ENCODE measurements at regions not wholly inside any gene's neighbourhood (a gene's known extent, or its start where the extent isn't known, plus 50 kb on each side); places are given as distances from the start of the nearest gene placed in this dataset.

GRCh38 chr5:74514888-74515551 lies 125.5 kb downstream of the ENC1 start:
- no peak for TF ChIP-seq REST (IDR thresholded peaks at IDR 0.05; ENCODE audit: low read depth)
- TF ChIP-seq EGR1 (IDR thresholded peaks at IDR 0.05) = no peak
- no peak for TF ChIP-seq NFIC (IDR thresholded peaks at IDR 0.05)
- TF ChIP-seq TAF1 (IDR thresholded peaks at IDR 0.05; ENCODE audit: low read depth) = no peak
- no peak for TF ChIP-seq MAX (IDR thresholded peaks at IDR 0.05)
- no peak for TF ChIP-seq FOXM1 (IDR thresholded peaks at IDR 0.05; ENCODE audit: borderline replicate concordance, low read depth)
- no peak for TF ChIP-seq ZBTB7A (IDR thresholded peaks at IDR 0.05; ENCODE audit: low read depth)
- TF ChIP-seq CREB1 (IDR thresholded peaks at IDR 0.05; ENCODE audit: low read depth) = no peak

- no peak for TF ChIP-seq REST (IDR thresholded peaks at IDR 0.05; ENCODE audit: low read depth)
- no peak for TF ChIP-seq CEBPB (IDR thresholded peaks at IDR 0.05)
- TF ChIP-seq TAF1 (IDR thresholded peaks at IDR 0.05; ENCODE audit: low read depth) = no peak
- no peak for TF ChIP-seq USF1 (IDR thresholded peaks at IDR 0.05)
- no peak for TF ChIP-seq ZBTB7A (IDR thresholded peaks at IDR 0.05; ENCODE audit: low read depth)
- no peak for TF ChIP-seq EGR1 (IDR thresholded peaks at IDR 0.05)
- no peak for TF ChIP-seq MAX (IDR thresholded peaks at IDR 0.05)
- no peak for TF ChIP-seq NFIC (IDR thresholded peaks at IDR 0.05)
- TF ChIP-seq CREB1 (IDR thresholded peaks at IDR 0.05; ENCODE audit: low read depth) = no peak
- TF ChIP-seq RAD21 (IDR thresholded peaks at IDR 0.05; ENCODE audit: low read depth) = no peak
- no peak for TF ChIP-seq EP300 (IDR thresholded peaks at IDR 0.05; ENCODE audit: borderline replicate concordance)
Measured at GRCh38 chr5:74510476-74511075, 130.0 kb downstream of the ENC1 start.

GRCh38 chr5:74507370-74508005 lies 133.0 kb downstream of the ENC1 start:
- TF ChIP-seq TAF1 (IDR thresholded peaks at IDR 0.05; ENCODE audit: low read depth) (no peak), REST (IDR thresholded peaks at IDR 0.05; ENCODE audit: low read depth) (no peak), FOXM1 (IDR thresholded peaks at IDR 0.05; ENCODE audit: borderline replicate concordance, low read depth) (no peak), USF1 (IDR thresholded peaks at IDR 0.05) (no peak), RAD21 (IDR thresholded peaks at IDR 0.05; ENCODE audit: low read depth) (no peak), ZBTB7A (IDR thresholded peaks at IDR 0.05; ENCODE audit: low read depth) (no peak), MAX (IDR thresholded peaks at IDR 0.05) (no peak), YY1 (IDR thresholded peaks at IDR 0.05; ENCODE audit: low read depth) (no peak), TCF12 (IDR thresholded peaks at IDR 0.05; ENCODE audit: low read depth) (no peak), CEBPB (IDR thresholded peaks at IDR 0.05) (no peak), NFIC (IDR thresholded peaks at IDR 0.05) (no peak), EGR1 (IDR thresholded peaks at IDR 0.05) (no peak), CREB1 (IDR thresholded peaks at IDR 0.05; ENCODE audit: low read depth) (no peak), TEAD4 (IDR thresholded peaks at IDR 0.05) (no peak), EP300 (IDR thresholded peaks at IDR 0.05; ENCODE audit: borderline replicate concordance) (no peak)

GRCh38 chr5:74506119-74506518 lies 134.4 kb downstream of the ENC1 start:
- TF ChIP-seq ZBTB7A (IDR thresholded peaks at IDR 0.05; ENCODE audit: low read depth) (no peak), REST (IDR thresholded peaks at IDR 0.05; ENCODE audit: low read depth) (no peak), TAF1 (IDR thresholded peaks at IDR 0.05; ENCODE audit: low read depth) (no peak), NFIC (IDR thresholded peaks at IDR 0.05) (no peak), CREB1 (IDR thresholded peaks at IDR 0.05; ENCODE audit: low read depth) (no peak), YY1 (IDR thresholded peaks at IDR 0.05; ENCODE audit: low read depth) (no peak), EGR1 (IDR thresholded peaks at IDR 0.05) (no peak), TCF12 (IDR thresholded peaks at IDR 0.05; ENCODE audit: low read depth) (no peak), USF1 (IDR thresholded peaks at IDR 0.05) (no peak), FOXM1 (IDR thresholded peaks at IDR 0.05; ENCODE audit: borderline replicate concordance, low read depth) (no peak), RAD21 (IDR thresholded peaks at IDR 0.05; ENCODE audit: low read depth) (no peak), MAX (IDR thresholded peaks at IDR 0.05) (no peak), EP300 (IDR thresholded peaks at IDR 0.05; ENCODE audit: borderline replicate concordance) (no peak), CEBPB (IDR thresholded peaks at IDR 0.05) (no peak), TEAD4 (IDR thresholded peaks at IDR 0.05) (no peak)
